ENCODE measurements at regions not wholly inside any gene's neighbourhood (a gene's known extent, or its start where the extent isn't known, plus 50 kb on each side); places are given as distances from the start of the nearest gene placed in this dataset.
A peak's percentile ranks its signal among the peaks of the same experiment; 100 is the strongest.

- DNase-seq (no peak), ATAC-seq (ENCODE audit: low read depth in 2 of 2) (no peak)
- no peaks in the 10 kb centered on the region for H3K9me3 Mint-ChIP-seq
- H3K4me1 ChIP-seq (ENCODE audit: control insufficient read depth, insufficient read depth, low read length, poor library complexity, severe bottlenecking): no peaks in the 10 kb centered on the region
- H3K27ac ChIP-seq (ENCODE audit: insufficient read depth, low read length, poor library complexity, severe bottlenecking): no peak overlapping the region
- H3K27me3 Mint-ChIP-seq: no peaks in the 10 kb centered on the region
- peaks cover 0 to 5% (median 2%) of the 10 kb centered on the region in 4 donors for H3K4me1 Mint-ChIP-seq
- no peaks in the 10 kb centered on the region for H3K27me3 ChIP-seq (ENCODE audit: control insufficient read depth, insufficient read depth, low read length)
- H3K27ac Mint-ChIP-seq: no peak overlapping the region
- no peaks in the 10 kb centered on the region for H3K36me3 Mint-ChIP-seq
- H3K36me3 ChIP-seq (ENCODE audit: control insufficient read depth, insufficient read depth, low read length): no peaks in the 10 kb centered on the region
- H3K9me3 ChIP-seq (ENCODE audit: control insufficient read depth in 2 of 2, low read length in 2 of 2): no peaks in the 10 kb centered on the region
- no peak overlapping the region for H3K4me3 ChIP-seq (ENCODE audit: low read depth, low read length)
- H3K4me3 Mint-ChIP-seq: no peak overlapping the region
Measured at GRCh38 chr7:106372126-106372525, 87.3 kb upstream of the NAMPT start.

- H3K4me1 Mint-ChIP-seq: peaks cover 0 to 5% (median 2%) of the 10 kb centered on the region in 4 donors
- Histone ChIP-seq H3K4me1 (ENCODE audit: control insufficient read depth, insufficient read depth, low read length, poor library complexity, severe bottlenecking) (no peaks in the 10 kb centered on the region), H3K4me3 (ENCODE audit: low read depth, low read length) (no peak overlapping the region), H3K9me3 (ENCODE audit: control insufficient read depth in 2 of 2, low read length in 2 of 2) (no peaks in the 10 kb centered on the region), H3K27ac (ENCODE audit: insufficient read depth, low read length, poor library complexity, severe bottlenecking) (no peak overlapping the region), H3K36me3 (ENCODE audit: control insufficient read depth, insufficient read depth, low read length) (no peaks in the 10 kb centered on the region), H3K27me3 (ENCODE audit: control insufficient read depth, insufficient read depth, low read length) (no peaks in the 10 kb centered on the region)
- H3K9me3 Mint-ChIP-seq: no peaks in the 10 kb centered on the region
- H3K27ac Mint-ChIP-seq: no peak overlapping the region
- H3K36me3 Mint-ChIP-seq: no peaks in the 10 kb centered on the region
- DNase-seq (no peak), ATAC-seq (ENCODE audit: low read depth in 2 of 2) (no peak)
- H3K27me3 Mint-ChIP-seq: no peaks in the 10 kb centered on the region
- H3K4me3 Mint-ChIP-seq: no peak overlapping the region
Measured at GRCh38 chr7:106371629-106372028, 86.8 kb upstream of the NAMPT start.

GRCh38 chr7:106370542-106370941 is 85.8 kb upstream of the NAMPT start:
- Mint-ChIP-seq H3K4me3 (no peak overlapping the region), H3K27ac (no peak overlapping the region), H3K4me1 (peaks cover 0 to 5% (median 2%) of the 10 kb centered on the region in 4 donors), H3K36me3 (no peaks in the 10 kb centered on the region), H3K9me3 (no peaks in the 10 kb centered on the region), H3K27me3 (no peaks in the 10 kb centered on the region)
- Histone ChIP-seq H3K36me3 (ENCODE audit: control insufficient read depth, insufficient read depth, low read length) (no peaks in the 10 kb centered on the region), H3K27ac (ENCODE audit: insufficient read depth, low read length, poor library complexity, severe bottlenecking) (no peak overlapping the region), H3K4me3 (ENCODE audit: low read depth, low read length) (no peak overlapping the region), H3K4me1 (ENCODE audit: control insufficient read depth, insufficient read depth, low read length, poor library complexity, severe bottlenecking) (no peaks in the 10 kb centered on the region), H3K9me3 (ENCODE audit: control insufficient read depth in 2 of 2, low read length in 2 of 2) (no peaks in the 10 kb centered on the region), H3K27me3 (ENCODE audit: control insufficient read depth, insufficient read depth, low read length) (no peaks in the 10 kb centered on the region)
- ATAC-seq (ENCODE audit: low read depth in 2 of 2): no peak
- no peak for DNase-seq

- no peaks in the 10 kb centered on the region for H3K9me3 Mint-ChIP-seq
- H3K27me3 Mint-ChIP-seq: no peaks in the 10 kb centered on the region
- no peak overlapping the region for H3K27ac Mint-ChIP-seq
- H3K4me1 ChIP-seq (ENCODE audit: control insufficient read depth, insufficient read depth, low read length, poor library complexity, severe bottlenecking): no peaks in the 10 kb centered on the region
- H3K4me3 Mint-ChIP-seq: no peak overlapping the region
- no peaks in the 10 kb centered on the region for H3K27me3 ChIP-seq (ENCODE audit: control insufficient read depth, insufficient read depth, low read length)
- H3K36me3 ChIP-seq (ENCODE audit: control insufficient read depth, insufficient read depth, low read length): no peaks in the 10 kb centered on the region
- H3K9me3 ChIP-seq (ENCODE audit: control insufficient read depth in 2 of 2, low read length in 2 of 2): no peaks in the 10 kb centered on the region
- ATAC-seq (ENCODE audit: low read depth in 2 of 2): no peak
- H3K4me3 ChIP-seq (ENCODE audit: low read depth, low read length): no peak overlapping the region
- H3K27ac ChIP-seq (ENCODE audit: insufficient read depth, low read length, poor library complexity, severe bottlenecking): no peak overlapping the region
- no peak for DNase-seq
- no peaks in the 10 kb centered on the region for H3K36me3 Mint-ChIP-seq
- H3K4me1 Mint-ChIP-seq: peaks cover 0 to 5% (median 2%) of the 10 kb centered on the region in 4 donors
Measured at GRCh38 chr7:106369816-106370215, 85.0 kb upstream of the NAMPT start.

GRCh38 chr7:106369352-106369751 is 84.6 kb upstream of the NAMPT start:
- ATAC-seq (ENCODE audit: low read depth in 2 of 2) (no peak), DNase-seq (no peak)
- H3K4me3 Mint-ChIP-seq: no peak overlapping the region
- H3K27ac Mint-ChIP-seq: no peak overlapping the region
- no peaks in the 10 kb centered on the region for H3K36me3 Mint-ChIP-seq
- Histone ChIP-seq H3K4me1 (ENCODE audit: control insufficient read depth, insufficient read depth, low read length, poor library complexity, severe bottlenecking) (no peaks in the 10 kb centered on the region), H3K4me3 (ENCODE audit: low read depth, low read length) (no peak overlapping the region), H3K27ac (ENCODE audit: insufficient read depth, low read length, poor library complexity, severe bottlenecking) (no peak overlapping the region), H3K9me3 (ENCODE audit: control insufficient read depth in 2 of 2, low read length in 2 of 2) (no peaks in the 10 kb centered on the region), H3K36me3 (ENCODE audit: control insufficient read depth, insufficient read depth, low read length) (no peaks in the 10 kb centered on the region), H3K27me3 (ENCODE audit: control insufficient read depth, insufficient read depth, low read length) (no peaks in the 10 kb centered on the region)
- no peaks in the 10 kb centered on the region for H3K27me3 Mint-ChIP-seq
- no peaks in the 10 kb centered on the region for H3K9me3 Mint-ChIP-seq
- H3K4me1 Mint-ChIP-seq: peaks cover 0 to 5% (median 2%) of the 10 kb centered on the region in 4 donors

- no peaks in the 10 kb centered on the region for H3K36me3 ChIP-seq (ENCODE audit: control insufficient read depth, insufficient read depth, low read length)
- peaks cover 0 to 5% (median 2%) of the 10 kb centered on the region in 4 donors for H3K4me1 Mint-ChIP-seq
- no peak overlapping the region for H3K27ac Mint-ChIP-seq
- H3K27me3 ChIP-seq (ENCODE audit: control insufficient read depth, insufficient read depth, low read length): no peaks in the 10 kb centered on the region
- ATAC-seq (ENCODE audit: low read depth in 2 of 2) (no peak), DNase-seq (no peak)
- H3K4me1 ChIP-seq (ENCODE audit: control insufficient read depth, insufficient read depth, low read length, poor library complexity, severe bottlenecking): no peaks in the 10 kb centered on the region
- H3K27me3 Mint-ChIP-seq: no peaks in the 10 kb centered on the region
- no peak overlapping the region for H3K4me3 Mint-ChIP-seq
- no peak overlapping the region for H3K27ac ChIP-seq (ENCODE audit: insufficient read depth, low read length, poor library complexity, severe bottlenecking)
- no peaks in the 10 kb centered on the region for H3K9me3 ChIP-seq (ENCODE audit: control insufficient read depth in 2 of 2, low read length in 2 of 2)
- H3K9me3 Mint-ChIP-seq: peaks cover 0 to 2% (median 0%) of the 10 kb centered on the region in 7 donors
- no peak overlapping the region for H3K4me3 ChIP-seq (ENCODE audit: low read depth, low read length)
- H3K36me3 Mint-ChIP-seq: no peaks in the 10 kb centered on the region
Measured at GRCh38 chr7:106367664-106368063, 82.9 kb upstream of the NAMPT start.

- Mint-ChIP-seq H3K36me3 (no peaks in the 10 kb centered on the region), H3K4me1 (peaks cover 0 to 5% (median 2%) of the 10 kb centered on the region in 4 donors), H3K27ac (no peak overlapping the region), H3K4me3 (no peak overlapping the region), H3K27me3 (no peaks in the 10 kb centered on the region), H3K9me3 (peaks cover 0 to 2% (median 0%) of the 10 kb centered on the region in 7 donors)
- ATAC-seq (ENCODE audit: low read depth in 2 of 2) (peak in 1 of 2 donors; percentile 34), DNase-seq (no peak)
- no peaks in the 10 kb centered on the region for H3K36me3 ChIP-seq (ENCODE audit: control insufficient read depth, insufficient read depth, low read length)
- H3K4me1 ChIP-seq (ENCODE audit: control insufficient read depth, insufficient read depth, low read length, poor library complexity, severe bottlenecking): no peaks in the 10 kb centered on the region
- H3K27ac ChIP-seq (ENCODE audit: insufficient read depth, low read length, poor library complexity, severe bottlenecking): no peak overlapping the region
- H3K27me3 ChIP-seq (ENCODE audit: control insufficient read depth, insufficient read depth, low read length): no peaks in the 10 kb centered on the region
- H3K9me3 ChIP-seq (ENCODE audit: control insufficient read depth in 2 of 2, low read length in 2 of 2): no peaks in the 10 kb centered on the region
- no peak overlapping the region for H3K4me3 ChIP-seq (ENCODE audit: low read depth, low read length)
Measured at GRCh38 chr7:106367018-106367420, 82.2 kb upstream of the NAMPT start.

- Histone ChIP-seq H3K27me3 (ENCODE audit: control insufficient read depth, insufficient read depth, low read length) (no peaks in the 10 kb centered on the region), H3K4me3 (ENCODE audit: low read depth, low read length) (no peak overlapping the region), H3K9me3 (ENCODE audit: control insufficient read depth in 2 of 2, low read length in 2 of 2) (no peaks in the 10 kb centered on the region), H3K36me3 (ENCODE audit: control insufficient read depth, insufficient read depth, low read length) (no peaks in the 10 kb centered on the region), H3K27ac (ENCODE audit: insufficient read depth, low read length, poor library complexity, severe bottlenecking) (no peak overlapping the region), H3K4me1 (ENCODE audit: control insufficient read depth, insufficient read depth, low read length, poor library complexity, severe bottlenecking) (no peaks in the 10 kb centered on the region)
- ATAC-seq (ENCODE audit: low read depth in 2 of 2): no peak
- Mint-ChIP-seq H3K36me3 (no peaks in the 10 kb centered on the region), H3K4me1 (peaks cover 0 to 5% (median 2%) of the 10 kb centered on the region in 4 donors), H3K27ac (no peak overlapping the region), H3K9me3 (peaks cover 0 to 4% (median 0%) of the 10 kb centered on the region in 7 donors), H3K4me3 (no peak overlapping the region), H3K27me3 (no peaks in the 10 kb centered on the region)
- no peak for DNase-seq
Measured at GRCh38 chr7:106365252-106366005, 80.6 kb upstream of the NAMPT start.
